ENCODE measurements at regions not wholly inside any gene's neighbourhood (a gene's known extent, or its start where the extent isn't known, plus 50 kb on each side); places are given as distances from the start of the nearest gene placed in this dataset.

DNA sequence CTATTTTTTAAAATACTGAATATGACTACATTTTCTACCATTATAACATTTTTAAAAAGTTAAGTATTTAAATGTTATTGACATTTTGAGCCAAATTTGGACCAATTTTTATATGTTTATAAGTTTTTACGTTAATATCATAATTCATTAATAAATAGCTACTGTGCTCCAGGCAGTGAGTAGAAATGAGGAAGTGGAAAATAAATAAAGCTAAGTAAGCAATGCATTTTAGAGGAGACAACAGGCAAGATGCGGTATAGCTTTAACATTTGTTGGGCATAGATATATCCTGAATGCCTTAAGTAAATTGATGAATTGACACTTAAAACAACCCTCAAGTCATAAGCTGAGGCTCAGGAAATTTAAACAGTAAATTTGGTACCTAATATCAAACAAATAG, 474.8 kb downstream of the PCDH10 start:
- DNase-seq (ENCODE audit: low read depth, low spot score): no peak
- Histone ChIP-seq H3K9ac (replicated peaks; ENCODE audit: extremely low read depth, insufficient read depth, low read length) (no peak overlapping the region), H3K9me3 (replicated peaks; ENCODE audit: control insufficient read depth, insufficient read depth, low read length) (no peaks in the 10 kb centered on the region), H4K20me1 (replicated peaks; ENCODE audit: control insufficient read depth, extremely low read depth, insufficient read depth, low read length) (no peaks in the 10 kb centered on the region), H3K9me1 (replicated peaks; ENCODE audit: control insufficient read depth, extremely low read depth, insufficient read depth, low read length) (no peaks in the 10 kb centered on the region), H2AFZ (ENCODE audit: low read depth, low read length) (no peak overlapping the region), H3K27ac (ENCODE audit: insufficient read depth, low read depth, low read length) (no peak overlapping the region), H3K4me3 (replicated peaks in 1 of 3; ENCODE audit: insufficient read depth in 1 of 3, low read depth in 1 of 3, low read length in 3 of 3) (no peak overlapping the region), H3K79me2 (ENCODE audit: control insufficient read depth, insufficient read depth, low read length) (no peaks in the 10 kb centered on the region), H3K4me2 (ENCODE audit: insufficient read depth, low read length) (no peak overlapping the region), H3K4me1 (ENCODE audit: control insufficient read depth, extremely low read depth, insufficient read depth, low read length) (no peaks in the 10 kb centered on the region), H3K27me3 (ENCODE audit: control insufficient read depth in 2 of 2, insufficient read depth in 2 of 2, low read length in 2 of 2) (no peaks in the 10 kb centered on the region), H3K36me3 (ENCODE audit: control insufficient read depth in 2 of 2, extremely low read depth in 1 of 2, insufficient read depth in 2 of 2, low read length in 2 of 2) (no peaks in the 10 kb centered on the region)
- TF ChIP-seq MYC (IDR thresholded peaks at IDR 0.05; ENCODE audit: low read depth, low read length) (no peak), FOS (IDR thresholded peaks at IDR 0.05; ENCODE audit: borderline replicate concordance, insufficient read depth, low read length) (no peak), GATA2 (IDR thresholded peaks at IDR 0.05; ENCODE audit: insufficient read depth, insufficient read length, low read depth, low read length) (no peak), JUN (IDR thresholded peaks at IDR 0.05; ENCODE audit: borderline replicate concordance, insufficient read depth, insufficient read length, low read depth) (no peak), POLR2AphosphoS5 (IDR thresholded peaks at IDR 0.05; ENCODE audit: insufficient read depth, low read depth, low read length) (no peak), POLR2A (IDR thresholded peaks at IDR 0.05; ENCODE audit: low read depth, low read length) (no peak), MAX (IDR thresholded peaks at IDR 0.05; ENCODE audit: insufficient read depth, insufficient read length) (no peak), EZH2 (IDR thresholded peaks at IDR 0.05; ENCODE audit: borderline replicate concordance, low read depth, low read length, severe bottlenecking) (no peak)
- TF ChIP-seq, protein P1, sequence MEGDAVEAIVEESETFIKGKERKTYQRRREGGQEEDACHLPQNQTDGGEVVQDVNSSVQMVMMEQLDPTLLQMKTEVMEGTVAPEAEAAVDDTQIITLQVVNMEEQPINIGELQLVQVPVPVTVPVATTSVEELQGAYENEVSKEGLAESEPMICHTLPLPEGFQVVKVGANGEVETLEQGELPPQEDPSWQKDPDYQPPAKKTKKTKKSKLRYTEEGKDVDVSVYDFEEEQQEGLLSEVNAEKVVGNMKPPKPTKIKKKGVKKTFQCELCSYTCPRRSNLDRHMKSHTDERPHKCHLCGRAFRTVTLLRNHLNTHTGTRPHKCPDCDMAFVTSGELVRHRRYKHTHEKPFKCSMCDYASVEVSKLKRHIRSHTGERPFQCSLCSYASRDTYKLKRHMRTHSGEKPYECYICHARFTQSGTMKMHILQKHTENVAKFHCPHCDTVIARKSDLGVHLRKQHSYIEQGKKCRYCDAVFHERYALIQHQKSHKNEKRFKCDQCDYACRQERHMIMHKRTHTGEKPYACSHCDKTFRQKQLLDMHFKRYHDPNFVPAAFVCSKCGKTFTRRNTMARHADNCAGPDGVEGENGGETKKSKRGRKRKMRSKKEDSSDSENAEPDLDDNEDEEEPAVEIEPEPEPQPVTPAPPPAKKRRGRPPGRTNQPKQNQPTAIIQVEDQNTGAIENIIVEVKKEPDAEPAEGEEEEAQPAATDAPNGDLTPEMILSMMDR (IDR thresholded peaks at IDR 0.05; ENCODE audit: extremely low read depth in 1 of 2, insufficient read depth in 1 of 2, low read depth in 1 of 2, low read length in 2 of 2): no peak
- CTCF ChIA-PET: interaction anchor here (1.6 kb wide), 1 partner anchor 18 kb away, joined by 4 read pairs; no protein-coding TSS in a partner anchor
- no peak for FAIRE-seq
- POLR2A ChIA-PET: no interaction called here
- dilution Hi-C loops (cut with MboI; ENCODE audit: extremely low pct_ligation_motif_present, low sequenced_read_pairs): no loop called here
- intact Hi-C loops (cut with micrococcal nuclease): no loop called here
- no TSS peak for BruUV-seq (replicated peaks)
